GM19238 (cell line): ENCODE measurements at regions not wholly inside any gene's neighbourhood (a gene's known extent, or its start where the extent isn't known, plus 50 kb on each side); places are given as distances from the start of the nearest gene placed in this dataset.
A peak's percentile ranks its signal among the peaks of the same experiment; 100 is the strongest.
"Not testable (repeated sequence)": the region's sequence is repeated elsewhere in the genome, so short reads cannot be mapped to it uniquely, and the experiment has no call there.

Experiments
- DNase-seq: peaks from one replicate; pipeline ENCODE4 v3.0.0; 2011; ENCODE audit warnings: low spot score; ENCODE audit not compliant: insufficient read length

- DNase-seq = peak; percentile 47
Observed at GRCh38 chr5:36739751-36740221, 133.4 kb downstream of the SLC1A3 start.

GRCh38 chr5:36740259-36740898 is 134.0 kb downstream of the SLC1A3 start:
- no peak for DNase-seq

GRCh38 chr5:36741128-36741527 is 134.7 kb downstream of the SLC1A3 start:
- no peak for DNase-seq

- DNase-seq = no peak
Observed at GRCh38 chr5:36743891-36744772, 132.4 kb upstream of the NIPBL start.

- peak; percentile 56 for DNase-seq
Observed at GRCh38 chr5:36744773-36745589, 131.6 kb upstream of the NIPBL start.

- not testable (repeated sequence) for DNase-seq
Observed at GRCh38 chr5:36747794-36748193, 128.8 kb upstream of the NIPBL start.

- DNase-seq = no peak
Observed at GRCh38 chr5:36751886-36752285, 124.7 kb upstream of the NIPBL start.

GRCh38 chr5:36755342-36755741 is 121.2 kb upstream of the NIPBL start:
- DNase-seq = no peak

- no peak for DNase-seq
Observed at GRCh38 chr5:36755920-36756488, 120.6 kb upstream of the NIPBL start.

- no peak for DNase-seq
Observed at GRCh38 chr5:36756848-36757247, 119.7 kb upstream of the NIPBL start.

- DNase-seq = no peak
Observed at GRCh38 chr5:36759117-36759516, 117.5 kb upstream of the NIPBL start.

- DNase-seq = no peak
Observed at GRCh38 chr5:36763454-36763853, 113.1 kb upstream of the NIPBL start.

GRCh38 chr5:36765876-36766275 is 110.7 kb upstream of the NIPBL start:
- no peak for DNase-seq

- DNase-seq = no peak
Observed at GRCh38 chr5:36766981-36767380, 109.6 kb upstream of the NIPBL start.

- no peak for DNase-seq
Observed at GRCh38 chr5:36768450-36768849, 108.1 kb upstream of the NIPBL start.

GRCh38 chr5:36769129-36769770 is 107.3 kb upstream of the NIPBL start:
- no peak for DNase-seq

- DNase-seq = no peak
Observed at GRCh38 chr5:36770125-36770524, 106.4 kb upstream of the NIPBL start.

- DNase-seq = no peak
Observed at GRCh38 chr5:36772276-36773140, 104.1 kb upstream of the NIPBL start.

GRCh38 chr5:36777105-36777757 is 99.3 kb upstream of the NIPBL start:
- no peak for DNase-seq
